CMK (cell line): ENCODE measurements at regions not wholly inside any gene's neighbourhood (a gene's known extent, or its start where the extent isn't known, plus 50 kb on each side); places are given as distances from the start of the nearest gene placed in this dataset.
"Not testable (repeated sequence)": the region's sequence is repeated elsewhere in the genome, so short reads cannot be mapped to it uniquely, and the experiment has no call there.

ENCODE experiments used
- DNase-seq: peaks from one replicate; pipeline ENCODE4 v3.0.0-alpha.2; 2010; ENCODE audit warnings: low read depth

DNA sequence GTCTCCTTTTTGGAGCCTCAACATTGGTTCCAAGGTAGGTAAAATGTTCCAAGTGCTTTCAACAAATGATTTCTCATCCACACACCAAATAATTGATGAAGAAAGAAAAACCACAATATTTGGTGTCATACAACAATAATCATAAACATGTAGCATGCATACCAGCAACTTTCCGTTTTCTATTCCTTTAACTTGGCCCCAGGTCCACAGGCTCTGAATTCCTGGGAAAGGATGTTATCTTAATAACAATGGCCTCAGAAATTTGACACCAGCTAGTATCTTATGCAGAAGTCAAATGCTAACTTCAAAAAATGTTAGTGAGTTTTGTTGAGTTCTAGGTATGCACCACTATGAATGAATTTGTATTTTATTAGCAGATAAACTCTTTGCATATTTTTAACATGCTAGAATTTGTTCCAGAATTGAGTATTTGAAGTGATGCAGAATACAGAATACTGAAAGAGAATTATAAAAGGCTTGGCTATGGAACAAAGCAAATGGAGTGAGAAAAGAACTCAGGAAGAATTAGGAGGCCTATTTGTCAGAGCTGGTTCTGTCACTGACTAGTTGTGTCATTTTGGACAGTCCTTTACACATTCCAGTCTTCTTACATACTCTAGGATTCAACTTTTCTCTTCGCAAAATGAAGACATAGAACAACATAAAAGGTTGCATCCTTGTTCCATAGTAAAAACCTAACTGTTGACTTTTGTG lies 435.3 kb upstream of the TNC start:
- no peak for DNase-seq

DNA sequence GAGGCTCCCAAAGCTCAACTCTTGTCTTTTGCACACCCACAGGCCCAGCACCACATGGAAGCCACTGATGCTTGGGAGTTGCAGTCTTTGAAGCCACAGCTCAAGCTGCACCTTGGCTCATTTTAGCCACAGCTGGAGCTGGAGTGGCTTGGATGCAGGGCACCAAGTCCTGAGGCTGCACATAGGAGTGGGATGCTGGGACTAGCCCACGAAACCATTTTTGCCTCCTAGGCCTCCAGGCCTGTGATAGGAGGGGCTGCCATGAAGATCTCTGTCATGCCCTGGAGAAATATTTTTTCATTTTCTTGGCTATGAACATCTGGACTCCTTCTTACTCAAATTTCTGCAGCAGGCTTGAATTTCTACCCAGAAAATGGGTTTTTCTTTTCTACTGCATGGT lies 438.5 kb upstream of the TNC start:
- DNase-seq: no peak

DNA sequence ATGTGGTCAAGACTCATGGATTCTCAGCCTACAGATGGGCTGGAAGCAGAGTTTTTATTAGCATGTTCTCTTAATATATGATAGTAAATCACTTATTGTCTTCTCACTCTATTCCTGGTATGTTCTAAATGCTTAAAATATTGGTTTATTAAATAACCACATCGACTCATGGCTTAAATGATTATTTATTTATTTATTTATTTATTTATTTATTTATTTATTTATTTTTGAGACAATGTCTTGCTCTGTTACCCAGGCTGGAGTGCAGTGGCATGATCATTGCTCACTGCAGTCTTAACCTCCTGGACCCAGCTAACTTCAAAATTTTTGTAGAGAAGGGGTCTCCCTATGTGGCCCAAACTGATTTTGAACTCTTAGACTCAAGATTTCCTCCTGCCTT lies 457.2 kb upstream of the TNC start:
- no peak for DNase-seq

DNA sequence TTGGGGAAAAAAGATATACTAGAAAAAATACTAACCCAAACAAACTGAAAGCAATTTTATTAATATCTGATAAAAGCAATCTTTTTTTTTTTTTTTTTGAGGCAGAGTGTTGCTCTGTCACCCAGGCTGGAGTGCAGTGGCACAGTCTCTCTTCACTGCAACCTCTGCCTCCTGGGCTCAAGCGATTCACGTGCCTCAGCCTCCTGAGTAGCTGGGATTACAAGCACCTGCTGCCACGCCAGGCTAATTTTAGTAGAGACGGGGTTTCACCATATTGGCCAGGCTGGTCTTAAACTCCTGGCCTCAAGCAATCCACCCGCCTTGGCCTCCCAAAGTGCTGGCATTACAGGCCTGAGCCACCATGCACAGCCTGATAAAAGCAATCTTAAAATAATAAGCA lies 467.5 kb upstream of the TNC start:
- not testable (repeated sequence) for DNase-seq

DNA sequence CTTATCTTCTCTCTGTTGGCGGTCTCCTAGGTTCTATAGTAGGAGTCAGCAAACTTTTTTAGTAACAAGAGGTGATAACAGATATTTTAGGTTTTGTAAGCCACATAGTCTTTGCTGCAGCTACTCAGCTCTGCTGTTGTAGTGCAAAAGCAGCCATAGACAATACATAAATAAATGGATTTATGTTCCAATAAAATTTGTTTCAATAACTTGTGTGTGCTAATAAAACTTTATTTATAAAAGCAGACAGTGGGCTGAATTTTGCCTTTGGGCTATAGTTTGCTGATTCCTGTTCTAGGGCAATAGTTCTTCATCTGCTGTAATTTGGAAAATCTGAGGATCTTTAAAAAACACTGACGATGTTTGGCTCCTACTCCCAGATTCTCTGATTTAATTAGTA lies 469.4 kb upstream of the TNC start:
- DNase-seq: no peak

DNA sequence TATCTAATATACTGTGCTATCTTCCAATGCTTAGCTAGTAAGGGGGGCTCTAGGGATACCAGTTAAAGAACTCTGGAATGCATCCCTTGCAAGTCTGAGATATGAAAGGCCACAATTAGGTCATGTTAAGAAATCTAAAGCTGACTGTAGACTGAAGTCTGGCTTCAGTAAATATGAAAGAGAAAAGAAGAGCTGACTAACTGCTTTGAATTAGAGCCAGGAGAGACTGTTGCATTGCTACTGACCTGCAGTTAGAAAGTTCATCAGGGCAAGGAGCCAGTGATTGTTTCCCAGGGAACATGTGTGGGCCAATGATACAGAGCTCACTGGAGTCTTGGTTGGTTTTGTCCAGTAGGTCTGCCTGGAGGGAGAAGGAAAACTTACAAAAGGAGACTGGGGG lies 472.1 kb upstream of the TNC start:
- DNase-seq: no peak

DNA sequence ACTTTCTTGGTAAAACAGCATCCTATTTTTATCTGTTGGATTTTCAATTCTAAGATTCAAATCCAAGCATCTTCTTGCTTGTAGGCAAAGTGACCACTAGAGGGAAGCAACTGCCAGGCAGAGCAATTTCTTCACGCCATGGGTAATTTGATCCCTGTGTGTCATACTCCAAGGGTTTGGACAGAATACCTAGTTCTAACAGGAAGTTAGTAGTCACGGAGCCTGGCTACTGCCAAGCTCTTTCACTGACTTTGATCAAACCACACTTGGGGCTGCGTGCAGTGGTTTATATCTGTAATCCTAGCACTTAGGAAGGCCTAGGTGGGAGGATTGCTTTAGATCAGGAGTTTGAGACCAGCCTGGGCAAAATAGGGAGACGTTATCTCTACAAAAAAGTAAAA lies 473.6 kb upstream of the TNC start:
- DNase-seq: no peak

DNA sequence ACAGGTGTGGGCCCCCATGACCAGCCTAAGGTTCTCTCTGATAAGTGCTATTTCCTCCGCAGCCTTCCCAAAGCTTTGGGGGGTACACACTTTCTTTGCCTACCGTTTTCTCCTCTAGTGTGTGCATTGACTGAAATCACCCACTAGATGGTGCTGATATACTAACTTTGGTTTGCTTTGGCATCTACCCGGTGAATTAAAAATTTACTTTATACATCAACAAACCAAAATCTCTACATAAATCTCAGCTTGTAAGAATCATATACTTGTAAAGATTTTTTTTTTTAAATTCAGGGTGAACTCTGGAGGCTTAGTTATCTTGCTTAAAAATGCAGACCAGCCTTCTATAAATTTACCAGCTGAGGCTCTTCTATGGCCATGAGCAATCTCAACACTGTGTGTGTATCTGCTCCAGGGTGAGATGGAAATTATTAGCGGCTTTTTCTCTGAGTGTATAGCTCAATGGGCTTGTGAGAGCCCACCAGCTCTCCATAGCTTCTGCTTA lies 475.7 kb upstream of the TNC start:
- DNase-seq: no peak

DNA sequence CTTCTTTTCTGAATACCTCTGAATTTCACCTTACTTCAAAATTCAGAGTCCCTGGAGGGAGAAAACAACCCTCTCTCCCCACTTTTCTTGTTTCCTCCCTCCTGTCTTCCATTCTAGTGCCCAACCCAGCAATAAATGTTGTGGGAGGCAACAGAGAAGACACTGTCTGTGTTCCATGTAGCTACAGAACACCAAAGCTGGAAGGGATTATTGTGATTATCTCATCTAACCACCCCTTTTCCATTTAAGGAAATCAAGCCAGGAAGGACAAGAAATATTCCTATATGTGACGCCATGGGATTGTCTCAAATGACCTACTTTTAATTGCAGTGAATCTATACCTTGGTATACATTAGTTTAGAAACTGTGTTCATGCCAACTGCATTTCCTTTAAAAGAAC lies 476.6 kb upstream of the TNC start:
- DNase-seq: no peak

DNA sequence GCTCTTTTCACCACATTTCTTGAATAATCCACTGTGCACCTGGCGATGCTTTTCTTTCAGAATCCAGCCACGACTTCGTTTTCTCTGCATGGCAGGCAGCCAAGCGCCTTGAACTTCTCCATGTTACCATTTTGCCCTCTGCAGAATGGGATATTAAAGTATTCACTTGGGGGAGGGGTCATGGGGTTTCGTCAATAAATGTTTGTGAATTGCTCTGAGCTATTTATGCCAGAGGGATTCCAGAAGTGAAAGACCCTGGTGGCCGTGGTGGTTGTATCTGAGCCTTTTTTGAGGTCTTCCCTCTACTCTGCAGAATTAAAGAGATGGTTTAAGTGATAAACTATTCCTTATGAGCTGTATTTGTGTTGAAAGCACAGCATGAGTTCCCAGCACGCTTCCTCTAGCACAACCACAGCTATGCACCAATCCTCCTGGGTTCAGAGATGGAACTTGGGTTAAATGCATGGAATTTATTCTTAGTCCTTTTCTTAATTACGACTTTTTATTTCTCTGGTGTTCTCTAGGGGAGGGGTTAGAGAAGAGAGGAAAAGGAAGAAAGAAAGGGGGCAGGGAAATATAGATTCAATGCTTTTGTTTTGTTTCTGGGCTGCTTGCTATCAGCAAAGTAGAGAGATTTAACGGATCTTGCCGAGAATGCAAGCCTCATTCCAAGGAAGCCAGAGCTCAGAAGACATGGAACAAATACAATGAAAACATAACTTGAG lies 478.2 kb upstream of the TNC start:
- DNase-seq: no peak

DNA sequence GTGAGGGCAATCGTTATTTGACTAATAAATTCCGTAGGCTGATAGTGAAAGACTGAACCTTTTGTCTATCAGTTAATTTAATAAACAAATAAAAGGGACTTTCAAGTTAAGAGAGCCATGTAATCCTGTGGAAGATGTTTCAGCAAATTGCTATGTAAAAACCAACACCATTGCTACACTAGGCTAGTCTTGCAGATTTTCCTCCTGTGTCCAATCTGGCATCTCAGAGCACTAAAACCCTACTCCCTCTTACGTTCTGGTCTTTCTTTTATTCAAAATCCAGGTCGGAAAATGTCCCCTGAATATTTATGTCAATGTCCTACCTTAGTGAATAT lies 478.8 kb upstream of the TNC start:
- DNase-seq: no peak

DNA sequence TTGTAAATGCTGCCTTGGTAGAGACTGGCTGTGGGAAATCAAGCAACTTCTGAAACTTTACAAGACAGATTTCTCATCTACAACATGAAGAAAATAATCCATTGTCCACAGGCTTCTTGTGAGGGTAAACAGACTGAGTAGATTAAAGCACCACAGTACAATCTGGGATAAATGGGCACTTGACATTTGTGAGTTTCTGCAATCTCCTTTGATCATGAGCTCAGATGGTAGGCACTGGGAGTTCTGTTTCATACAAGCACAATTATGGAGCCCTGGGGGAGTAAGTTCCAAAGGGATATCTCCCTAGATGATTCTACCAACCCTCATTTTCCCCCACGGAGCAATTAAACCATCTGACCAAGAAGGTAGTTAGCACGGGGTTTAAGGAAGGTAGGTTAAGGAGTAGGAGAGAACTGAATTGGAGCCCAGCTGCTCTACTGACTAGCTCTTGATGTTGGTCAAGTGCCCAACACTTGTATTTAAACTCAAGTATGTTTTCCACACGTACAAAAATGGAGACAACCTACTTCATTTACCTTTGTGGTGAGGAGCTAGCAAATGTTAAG lies 479.5 kb upstream of the TNC start:
- no peak for DNase-seq

DNA sequence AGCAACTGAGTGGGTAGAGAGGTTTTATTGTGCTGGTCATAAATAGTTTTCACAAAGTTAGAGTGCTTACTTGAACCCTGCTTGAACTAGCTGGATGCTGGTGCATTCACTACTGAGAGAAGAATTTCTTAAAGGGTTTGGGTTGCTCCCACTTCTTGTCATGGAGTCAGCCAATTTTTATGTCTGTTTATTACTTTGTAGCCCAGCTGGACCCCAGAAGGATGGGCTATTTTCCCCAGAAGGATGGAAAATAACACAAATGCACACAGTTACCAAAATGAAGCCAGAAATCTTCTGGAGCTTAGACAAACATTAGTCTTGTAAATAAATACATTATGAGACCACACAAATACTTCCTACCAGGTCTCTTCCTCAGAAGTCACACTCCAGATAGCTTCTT lies 480.8 kb upstream of the TNC start:
- no peak for DNase-seq

DNA sequence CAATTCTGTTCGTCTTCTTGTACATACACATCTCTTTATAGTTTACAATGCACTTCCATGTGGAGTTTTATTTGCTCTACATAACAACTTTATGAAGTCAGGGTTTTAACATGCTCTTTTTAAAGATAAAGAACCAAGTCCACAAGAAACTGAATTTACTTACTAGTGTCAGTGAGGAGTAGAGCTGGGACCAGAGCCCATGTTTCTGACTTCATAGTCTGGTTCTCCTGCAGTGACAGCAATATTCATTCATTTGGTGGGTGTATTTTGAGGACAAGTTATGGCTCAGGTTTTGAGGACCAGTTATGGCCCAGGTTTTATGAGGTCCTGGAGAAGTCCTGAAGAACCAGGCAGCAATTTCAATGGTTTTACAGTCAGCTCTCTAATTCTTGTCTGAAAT lies 481.9 kb upstream of the TNC start:
- DNase-seq: no peak

DNA sequence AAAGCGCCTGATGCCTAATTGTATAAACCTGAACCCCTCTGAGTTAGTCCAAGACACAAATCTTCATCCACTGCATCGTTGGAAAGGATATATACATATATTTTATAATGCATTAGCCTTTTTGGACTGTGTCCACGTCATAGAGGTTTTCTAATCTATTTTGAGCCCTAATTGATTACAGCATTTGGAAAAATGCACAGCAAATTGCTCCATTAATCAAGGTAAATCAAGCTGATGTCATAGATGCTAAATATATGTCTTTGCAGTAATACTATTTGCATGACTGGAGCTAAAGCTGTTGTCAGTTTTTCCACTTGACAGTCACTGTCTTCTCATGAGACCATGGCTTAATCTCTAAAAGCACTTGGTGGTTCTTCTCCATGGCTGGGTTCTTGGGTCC lies 483.5 kb upstream of the TNC start:
- no peak for DNase-seq

DNA sequence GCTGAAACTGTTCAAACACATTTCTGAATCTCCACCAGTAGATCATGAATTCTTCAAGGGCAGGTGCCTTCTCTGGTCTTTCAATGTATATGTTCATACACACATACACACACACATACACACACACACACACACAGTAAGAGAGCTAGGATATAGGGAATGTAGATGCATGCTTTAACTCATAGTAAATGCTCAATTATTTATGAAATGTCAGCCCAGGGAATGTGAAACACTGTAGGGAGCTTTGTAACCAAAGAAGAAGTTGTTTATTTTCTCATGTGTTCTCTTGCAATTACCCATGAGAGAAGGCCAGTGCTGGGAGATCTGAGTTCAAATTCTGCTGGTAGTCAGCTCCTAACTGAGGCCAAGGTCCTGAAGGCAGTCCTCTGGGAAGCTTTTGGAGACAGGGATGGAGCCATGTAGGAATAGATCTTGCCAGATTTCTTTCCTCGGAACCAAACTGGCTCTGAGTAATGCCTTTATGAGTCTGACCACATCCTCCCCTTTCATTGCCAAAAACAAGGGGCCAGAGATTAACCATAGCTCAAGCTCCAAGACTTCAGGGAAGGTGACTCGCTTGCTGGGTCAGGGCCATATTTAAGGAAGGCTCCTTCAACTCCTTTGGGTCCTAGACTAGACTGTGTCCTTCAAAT lies 487.0 kb upstream of the TNC start:
- DNase-seq: no peak

DNA sequence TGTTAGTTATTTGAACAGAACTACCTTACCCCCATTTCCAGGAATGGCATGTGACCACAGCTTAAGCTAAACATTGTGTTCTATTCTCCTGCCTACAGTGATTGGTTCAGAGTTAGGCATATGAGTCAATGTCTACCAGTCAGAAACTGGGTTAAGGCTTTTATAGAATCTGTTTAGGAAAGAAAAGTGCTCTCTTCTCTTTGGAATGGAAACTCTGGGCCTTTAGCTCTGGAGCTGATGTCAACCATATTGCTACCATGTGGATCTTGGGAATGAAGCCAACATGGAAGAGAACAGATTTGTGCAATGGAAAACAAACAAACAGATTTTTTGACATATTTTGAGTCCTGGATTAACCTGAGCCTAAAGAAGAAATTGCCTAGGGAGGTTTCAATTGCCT lies 488.9 kb upstream of the TNC start:
- DNase-seq: no peak

DNA sequence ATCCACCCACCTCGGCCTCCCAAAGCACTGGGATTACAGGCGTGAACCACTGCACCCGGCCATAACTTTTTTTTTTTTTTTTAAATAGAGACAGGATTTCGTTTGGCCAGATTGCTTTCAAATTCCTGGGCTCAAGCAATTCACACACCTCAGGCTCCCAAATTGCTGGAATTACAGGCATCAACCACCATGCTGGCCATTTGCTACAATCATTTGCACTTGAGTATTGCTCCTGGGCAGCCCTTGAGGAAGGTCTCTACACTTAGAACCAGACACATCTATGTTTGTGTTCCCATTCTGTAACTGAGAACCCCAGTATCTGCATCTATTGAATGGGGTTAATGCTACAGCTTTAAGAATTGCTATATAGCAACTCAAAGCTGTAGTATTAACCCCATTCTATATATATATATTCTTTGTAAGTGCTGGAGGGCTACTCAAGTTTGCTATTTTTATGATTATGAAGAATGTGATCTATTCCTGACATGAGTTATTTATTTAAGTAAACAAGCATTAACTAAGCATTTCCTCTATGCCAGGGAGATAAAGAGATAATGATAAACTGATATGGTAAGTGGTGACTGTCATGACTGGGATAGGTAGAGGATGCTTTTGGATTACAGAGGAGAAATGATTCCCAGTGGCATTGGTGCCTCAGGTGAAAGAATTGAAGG lies 496.5 kb upstream of the TNC start:
- no peak for DNase-seq

DNA sequence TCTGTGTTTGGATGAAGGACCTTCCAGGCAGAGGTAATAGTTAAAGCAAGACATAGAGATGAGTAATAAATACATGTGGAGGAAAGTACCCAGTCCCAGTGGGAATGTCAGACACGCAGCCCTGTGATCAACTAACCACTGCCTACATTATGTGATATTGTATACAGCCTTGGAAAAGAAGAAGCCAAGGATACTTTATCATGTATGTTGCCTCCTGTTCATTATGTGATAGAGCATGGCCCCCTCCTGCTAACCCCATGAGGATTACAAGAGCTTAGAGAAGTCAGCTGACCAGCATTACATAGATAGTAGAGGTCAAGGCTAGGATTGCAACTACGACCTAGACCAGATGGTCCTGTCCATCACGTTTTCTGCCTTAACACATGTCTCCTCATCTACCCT lies 497.0 kb upstream of the TNC start:
- DNase-seq: no peak

DNA sequence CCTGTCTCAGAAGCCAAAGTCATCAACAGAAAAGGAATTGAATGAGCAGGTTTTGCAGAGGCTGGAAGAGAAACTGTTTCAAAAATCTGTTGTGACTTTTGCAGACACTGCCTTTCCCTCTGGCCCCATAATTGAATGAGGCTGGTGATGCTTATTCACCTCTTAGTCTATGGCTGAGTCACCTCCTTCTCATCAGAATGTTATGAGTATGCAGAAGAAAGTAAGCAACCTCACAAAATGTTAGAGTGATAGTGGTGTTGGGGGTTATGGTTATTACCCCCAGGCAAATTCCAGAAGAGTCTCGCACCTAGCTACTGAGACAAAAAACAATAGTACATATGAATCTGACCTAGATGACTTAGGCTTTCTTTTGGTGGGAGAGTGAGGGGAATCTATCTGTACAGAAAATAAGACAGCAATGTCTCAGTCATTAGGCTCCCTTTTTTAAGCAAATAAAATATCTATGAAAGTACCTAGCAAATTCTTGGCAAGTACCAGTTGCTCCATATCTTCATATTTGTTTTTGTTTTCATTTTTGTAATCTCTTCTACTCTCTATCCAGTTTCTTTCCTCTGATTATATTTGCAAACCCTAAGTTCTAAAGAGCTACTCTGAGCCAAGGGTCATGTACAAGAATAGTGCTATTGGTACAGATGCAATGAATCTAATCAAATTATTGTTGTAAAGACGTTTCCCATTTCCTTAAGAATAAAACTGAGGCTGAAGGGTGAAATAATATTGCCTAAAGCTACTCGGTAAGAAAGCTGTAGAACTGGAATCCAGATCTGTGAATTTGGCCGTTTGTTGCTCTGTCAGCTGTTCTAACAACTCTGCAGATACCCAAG lies 498.1 kb upstream of the TNC start:
- no peak for DNase-seq

DNA sequence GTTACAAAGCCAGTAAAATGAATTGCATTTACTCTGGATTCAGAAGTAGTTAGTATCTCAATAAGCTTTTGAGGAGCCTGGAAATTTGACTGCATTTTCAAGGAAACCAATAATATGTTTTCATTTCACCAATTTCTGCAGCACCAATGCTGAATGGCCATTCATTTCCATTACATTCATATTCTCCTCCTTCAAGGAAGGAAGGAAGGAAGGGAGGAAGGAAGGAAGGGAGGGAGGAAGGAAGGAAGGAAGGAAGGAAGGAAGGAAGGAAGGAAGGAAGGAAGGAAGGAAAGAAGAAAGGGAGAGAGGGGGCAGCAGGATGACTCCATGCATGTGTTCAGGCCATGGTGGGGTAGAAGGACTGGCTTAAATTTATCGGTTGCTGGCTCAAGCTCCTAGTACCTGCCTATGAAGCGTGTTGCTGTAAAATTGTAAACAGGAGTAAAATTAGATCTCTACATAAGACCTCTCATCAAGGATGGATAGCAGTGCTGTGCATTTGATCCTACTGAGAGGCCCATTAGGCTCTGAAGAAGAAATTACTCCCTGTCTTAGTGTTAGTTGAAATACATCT lies 498.8 kb upstream of the TNC start:
- DNase-seq: no peak
